Body of pancreas (tissue), 4 donors: ENCODE measurements at regions not wholly inside any gene's neighbourhood (a gene's known extent, or its start where the extent isn't known, plus 50 kb on each side); places are given as distances from the start of the nearest gene placed in this dataset.
"Not testable (repeated sequence)": the region's sequence is repeated elsewhere in the genome, so short reads cannot be mapped to it uniquely, and the experiment has no call there.

Experiments
- POLR2A ChIP-seq, 3 donors: fragments of 450-650 bp; IDR thresholded peaks; one replicate each; pipeline ENCODE4 v1.6.1; 2016; ENCODE audit warnings: antibody characterized with exemption in 3 of 3, mild to moderate bottlenecking in 2 of 3
- TF ChIP-seq, protein P1 (sequence below), 7 experiments: fragments of 450-650 bp in 4 of 7; fragments of 200-600 bp in 3 of 7; sonication (generic) in 3 of 7; IDR thresholded peaks; one replicate each; pipeline ENCODE4 v1.5.1; 2016 to 2019; ENCODE audit warnings: antibody characterized with exemption in 7 of 7

DNA sequence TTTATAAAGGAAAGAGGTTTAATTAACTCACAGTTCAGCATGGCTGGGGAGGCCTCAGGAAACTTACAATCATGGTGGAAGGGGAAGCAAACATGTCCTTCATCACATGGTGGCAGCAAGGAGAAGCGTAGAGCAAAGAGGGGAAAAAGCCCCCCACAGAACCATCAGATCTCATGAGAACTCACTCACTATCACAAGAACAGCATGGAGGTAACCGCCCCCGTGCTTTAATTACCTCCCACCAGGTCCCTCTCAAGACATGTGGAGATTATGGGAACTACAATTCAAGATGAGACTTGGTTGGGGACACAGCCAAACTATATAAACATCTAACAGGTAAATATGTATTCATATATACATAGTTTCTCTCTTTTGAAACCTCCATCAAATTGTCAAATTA lies 926.4 kb downstream of the NR2F1-AS1 start:
- TF ChIP-seq, protein P1, sequence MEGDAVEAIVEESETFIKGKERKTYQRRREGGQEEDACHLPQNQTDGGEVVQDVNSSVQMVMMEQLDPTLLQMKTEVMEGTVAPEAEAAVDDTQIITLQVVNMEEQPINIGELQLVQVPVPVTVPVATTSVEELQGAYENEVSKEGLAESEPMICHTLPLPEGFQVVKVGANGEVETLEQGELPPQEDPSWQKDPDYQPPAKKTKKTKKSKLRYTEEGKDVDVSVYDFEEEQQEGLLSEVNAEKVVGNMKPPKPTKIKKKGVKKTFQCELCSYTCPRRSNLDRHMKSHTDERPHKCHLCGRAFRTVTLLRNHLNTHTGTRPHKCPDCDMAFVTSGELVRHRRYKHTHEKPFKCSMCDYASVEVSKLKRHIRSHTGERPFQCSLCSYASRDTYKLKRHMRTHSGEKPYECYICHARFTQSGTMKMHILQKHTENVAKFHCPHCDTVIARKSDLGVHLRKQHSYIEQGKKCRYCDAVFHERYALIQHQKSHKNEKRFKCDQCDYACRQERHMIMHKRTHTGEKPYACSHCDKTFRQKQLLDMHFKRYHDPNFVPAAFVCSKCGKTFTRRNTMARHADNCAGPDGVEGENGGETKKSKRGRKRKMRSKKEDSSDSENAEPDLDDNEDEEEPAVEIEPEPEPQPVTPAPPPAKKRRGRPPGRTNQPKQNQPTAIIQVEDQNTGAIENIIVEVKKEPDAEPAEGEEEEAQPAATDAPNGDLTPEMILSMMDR (IDR thresholded peaks at IDR 0.05): not testable (repeated sequence)
- TF ChIP-seq POLR2A (IDR thresholded peaks at IDR 0.05): not testable (repeated sequence)
